ENCODE measurements at regions not wholly inside any gene's neighbourhood (a gene's known extent, or its start where the extent isn't known, plus 50 kb on each side); places are given as distances from the start of the nearest gene placed in this dataset.
A peak's percentile ranks its signal among the peaks of the same experiment; 100 is the strongest.

GRCh38 chr7:25494896-25495295, 266.6 kb upstream of the NPVF start:
- no peak for DNase-seq
- Histone ChIP-seq H3K4me3 (no peak overlapping the region), H3K36me3 (no peaks in the 10 kb centered on the region), H3K4me1 (ENCODE audit: insufficient read depth) (peaks cover 22% of the 10 kb centered on the region), H3K27me3 (no peaks in the 10 kb centered on the region), H3K9me3 (no peaks in the 10 kb centered on the region), H3K27ac (peak overlapping the region in 1 of 2 donors; percentile 43)
- 53 to 60% (median 54%) methylated on average over 2 of the region's 2 CpGs for WGBS, 3 donors
- intact Hi-C loops (cut with DNase I) = no loop called here
- TF ChIP-seq POLR2A (IDR thresholded peaks at IDR 0.05) (no peak), CTCF (IDR thresholded peaks at IDR 0.05) (no peak), EP300 (IDR thresholded peaks at IDR 0.05) (no peak)

GRCh38 chr7:25495342-25496250, 267.3 kb upstream of the NPVF start:
- Histone ChIP-seq H3K9me3 (no peaks in the 10 kb centered on the region), H3K36me3 (no peaks in the 10 kb centered on the region), H3K27me3 (no peaks in the 10 kb centered on the region), H3K4me3 (no peak overlapping the region), H3K4me1 (ENCODE audit: insufficient read depth) (peaks cover 23% of the 10 kb centered on the region), H3K27ac (peak overlapping the region in 1 of 2 donors; percentile 43)
- TF ChIP-seq EP300 (IDR thresholded peaks at IDR 0.05) (no peak), POLR2A (IDR thresholded peaks at IDR 0.05) (no peak), CTCF (IDR thresholded peaks at IDR 0.05) (no peak)
- DNase-seq = peak in 4 of 5 donors; percentile 33 to 55 (median 50)
- WGBS, 3 donors = 7 to 20% (median 11%) methylated on average over 11 of the region's 11 CpGs
- intact Hi-C loops (cut with DNase I) = no loop called here

GRCh38 chr7:25496476-25497368, 268.4 kb upstream of the NPVF start:
- no peaks in the 10 kb centered on the region for H3K27me3 ChIP-seq
- WGBS, 3 donors = 82 to 88% (median 86%) methylated on average over 11 of the region's 11 CpGs
- no peak for DNase-seq
- H3K4me1 ChIP-seq (ENCODE audit: insufficient read depth) = peaks cover 23% of the 10 kb centered on the region
- peak overlapping the region in 1 of 2 donors; percentile 5 for H3K27ac ChIP-seq
- no peaks in the 10 kb centered on the region for H3K36me3 ChIP-seq
- no peak overlapping the region for H3K4me3 ChIP-seq
- H3K9me3 ChIP-seq = no peaks in the 10 kb centered on the region
- no peak for TF ChIP-seq EP300 (IDR thresholded peaks at IDR 0.05)
- TF ChIP-seq POLR2A (IDR thresholded peaks at IDR 0.05) = no peak
- no peak for TF ChIP-seq CTCF (IDR thresholded peaks at IDR 0.05)
- intact Hi-C loops (cut with DNase I) = no loop called here

GRCh38 chr7:25500393-25500921, 272.2 kb upstream of the NPVF start:
- Histone ChIP-seq H3K36me3 (no peaks in the 10 kb centered on the region), H3K4me3 (no peak overlapping the region), H3K27ac (no peak overlapping the region), H3K4me1 (ENCODE audit: insufficient read depth) (peaks cover 8% of the 10 kb centered on the region), H3K27me3 (no peaks in the 10 kb centered on the region), H3K9me3 (no peaks in the 10 kb centered on the region)
- no peak for DNase-seq
- intact Hi-C loops (cut with DNase I) = no loop called here
- TF ChIP-seq POLR2A (IDR thresholded peaks at IDR 0.05) (no peak), CTCF (IDR thresholded peaks at IDR 0.05) (no peak), EP300 (IDR thresholded peaks at IDR 0.05) (no peak)
- 30 to 33% (median 33%) methylated on average over 4 of the region's 4 CpGs for WGBS, 3 donors
